ENCODE measurements at regions not wholly inside any gene's neighbourhood (a gene's known extent, or its start where the extent isn't known, plus 50 kb on each side); places are given as distances from the start of the nearest gene placed in this dataset.
A peak's percentile ranks its signal among the peaks of the same experiment; 100 is the strongest.

GRCh38 chrX:110417128-110417527, 58.5 kb downstream of the RTL9 start:
- Histone ChIP-seq H3K9me3 (ENCODE audit: low read length) (no peaks in the 10 kb centered on the region), H3K79me2 (replicated peaks; ENCODE audit: insufficient read depth, low read length) (no peaks in the 10 kb centered on the region)
- TF ChIP-seq RAD21 (conservative IDR thresholded peaks at IDR 0.05) (no peak), SMC3 (conservative IDR thresholded peaks at IDR 0.05; ENCODE audit: poor library complexity) (no peak), MXI1 (conservative IDR thresholded peaks at IDR 0.05; ENCODE audit: poor library complexity, severe bottlenecking) (no peak), EZH2 (IDR thresholded peaks at IDR 0.05; ENCODE audit: borderline replicate concordance, insufficient read depth, low read length, poor library complexity, severe bottlenecking) (no peak), POLR2AphosphoS5 (IDR thresholded peaks at IDR 0.05) (no peak), TAF1 (IDR thresholded peaks at IDR 0.05; ENCODE audit: low read depth) (no peak), EP300 (conservative IDR thresholded peaks at IDR 0.05; ENCODE audit: poor library complexity, severe bottlenecking) (no peak), CTCF (IDR thresholded peaks at IDR 0.05; ENCODE audit: poor library complexity, severe bottlenecking) (no peak), REST (IDR thresholded peaks at IDR 0.05; ENCODE audit: borderline replicate concordance) (no peak)

GRCh38 chrX:110418316-110419235, 59.9 kb downstream of the RTL9 start:
- no peak overlapping the region for H3K4me2 ChIP-seq (ENCODE audit: low read length)
- no peak overlapping the region for H3K9ac ChIP-seq (ENCODE audit: low read length)
- H3K4me3 ChIP-seq (ENCODE audit: low read length) = no peak overlapping the region

More at GRCh38 chrX:110417128-110417527, 58.5 kb downstream of the RTL9 start:
- no peaks in the 10 kb centered on the region for H3K27me3 ChIP-seq (ENCODE audit: insufficient read depth, low read depth, low read length)
- no peaks in the 10 kb centered on the region for H4K20me1 ChIP-seq (ENCODE audit: insufficient read depth)
- no peak overlapping the region for H3K4me2 ChIP-seq (ENCODE audit: low read length)
- H3K9me2 ChIP-seq (ENCODE audit: insufficient read depth, low read length) = no peaks in the 10 kb centered on the region
- H2AFZ ChIP-seq (ENCODE audit: low read depth, low read length) = no peak overlapping the region
- no peak overlapping the region for H3K9ac ChIP-seq (ENCODE audit: low read length)
- no peak overlapping the region for H3K4me3 ChIP-seq (ENCODE audit: low read length)
- no peaks in the 10 kb centered on the region for H3F3A ChIP-seq (ENCODE audit: insufficient read depth, low read length, poor library complexity, severe bottlenecking)
- no peak overlapping the region for H3K27ac ChIP-seq (ENCODE audit: low read length)
- H3K36me3 ChIP-seq (ENCODE audit: insufficient read depth, low read length) = no peaks in the 10 kb centered on the region

More at GRCh38 chrX:110418316-110419235, 59.9 kb downstream of the RTL9 start:
- no peak overlapping the region for H2AFZ ChIP-seq (ENCODE audit: low read depth, low read length)
- H3F3A ChIP-seq (ENCODE audit: insufficient read depth, low read length, poor library complexity, severe bottlenecking) = no peaks in the 10 kb centered on the region
- H3K36me3 ChIP-seq (ENCODE audit: insufficient read depth, low read length) = no peaks in the 10 kb centered on the region
- no peaks in the 10 kb centered on the region for H3K9me2 ChIP-seq (ENCODE audit: insufficient read depth, low read length)
- H4K20me1 ChIP-seq (ENCODE audit: insufficient read depth) = no peaks in the 10 kb centered on the region
- H3K27me3 ChIP-seq (ENCODE audit: insufficient read depth, low read depth, low read length) = no peaks in the 10 kb centered on the region
- TF ChIP-seq RAD21 (conservative IDR thresholded peaks at IDR 0.05) (peak; percentile 66), SMC3 (conservative IDR thresholded peaks at IDR 0.05; ENCODE audit: poor library complexity) (peak; percentile 70), MXI1 (conservative IDR thresholded peaks at IDR 0.05; ENCODE audit: poor library complexity, severe bottlenecking) (no peak), CTCF (IDR thresholded peaks at IDR 0.05; ENCODE audit: poor library complexity, severe bottlenecking) (peak; percentile 66)
- H3K79me2 ChIP-seq (replicated peaks; ENCODE audit: insufficient read depth, low read length) = no peaks in the 10 kb centered on the region
- no peak overlapping the region for H3K27ac ChIP-seq (ENCODE audit: low read length)
- H3K9me3 ChIP-seq (ENCODE audit: low read length) = no peaks in the 10 kb centered on the region

All from neural cell (in vitro differentiated cells).